GM19467 (cell line): ENCODE measurements at regions not wholly inside any gene's neighbourhood (a gene's known extent, or its start where the extent isn't known, plus 50 kb on each side); places are given as distances from the start of the nearest gene placed in this dataset.
"Not testable (repeated sequence)": the region's sequence is repeated elsewhere in the genome, so short reads cannot be mapped to it uniquely, and the experiment has no call there.

Experiments used
- ATAC-seq: cut with Tn5 transposase; IDR thresholded peaks from one replicate; pipeline ENCODE4 v1.9.1; 2021; ENCODE audit warnings: mild to moderate bottlenecking, moderate library complexity; ENCODE audit not compliant: unreplicated experiment

GRCh38 chr10:126722726-126723125 lies 52.2 kb upstream of the C10orf90 start:
- ATAC-seq, result no peak

DNA sequence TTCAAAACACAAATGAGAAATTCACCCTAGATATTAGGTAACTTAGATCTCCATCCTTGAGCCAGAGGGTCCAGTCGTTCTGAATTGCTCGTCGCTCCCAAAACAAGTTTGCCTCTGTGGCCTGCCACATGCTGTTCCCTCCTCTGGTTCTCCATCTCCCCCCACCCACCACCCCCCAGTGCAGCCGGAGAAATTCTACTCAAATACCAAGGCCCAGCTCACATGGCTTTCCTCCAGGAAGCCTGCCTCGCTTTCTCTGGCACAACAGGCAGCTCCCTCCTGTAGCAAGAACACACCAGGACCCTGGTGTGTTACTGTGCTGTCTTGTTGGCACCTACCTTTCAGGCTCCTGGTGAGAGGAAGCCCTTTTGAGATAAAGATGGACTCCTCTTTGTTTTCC lies 52.7 kb upstream of the C10orf90 start:
- no peak for ATAC-seq

DNA sequence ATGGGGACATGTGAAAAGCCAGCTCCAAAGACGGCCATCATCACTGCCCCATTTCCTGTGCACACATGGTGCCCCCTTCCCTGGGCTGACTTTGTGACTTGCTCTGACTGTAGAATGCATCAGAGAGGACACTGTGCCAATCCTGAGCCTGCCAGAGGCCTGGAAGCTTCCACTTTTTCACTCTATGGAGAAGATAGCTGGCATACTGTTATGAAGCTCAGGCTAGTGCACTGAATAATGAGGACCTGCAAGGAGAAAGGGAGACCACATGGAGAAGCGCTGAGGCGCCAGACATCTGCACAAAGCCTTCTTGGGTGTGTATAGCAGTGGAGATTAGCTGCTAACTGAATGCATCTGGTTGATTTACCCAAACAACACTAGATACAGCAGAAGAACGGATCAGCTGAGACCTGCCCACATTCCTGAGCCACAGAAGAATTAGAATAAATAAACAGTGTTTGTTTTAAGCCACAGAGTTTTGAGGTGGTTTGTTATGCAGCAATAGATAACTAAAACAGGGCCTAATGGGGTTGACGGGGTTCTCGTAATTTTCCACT lies 58.9 kb upstream of the C10orf90 start:
- no peak for ATAC-seq

- ATAC-seq, result no peak
Observed at GRCh38 chr10:126730856-126731609, 60.5 kb upstream of the C10orf90 start.

DNA sequence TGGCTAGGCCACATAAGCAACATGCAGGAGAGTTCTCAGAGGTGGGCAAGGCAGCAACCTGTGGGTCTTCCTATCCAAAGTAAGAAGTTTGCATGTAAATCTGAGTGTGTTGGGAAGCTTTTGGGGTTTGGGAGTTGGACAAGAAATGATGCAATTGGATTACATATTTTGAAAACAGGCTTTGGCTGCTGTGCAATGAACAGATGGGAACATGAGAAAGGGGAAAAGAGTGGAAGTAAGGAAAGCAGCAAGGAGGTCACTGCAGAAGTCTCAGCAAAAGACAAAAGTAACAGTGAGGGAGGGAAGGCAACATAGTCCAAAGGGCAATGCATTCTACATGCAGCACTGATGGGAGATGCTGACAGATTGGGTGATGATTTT lies 61.1 kb upstream of the C10orf90 start:
- no peak for ATAC-seq

- no peak for ATAC-seq
Observed at GRCh38 chr10:126732308-126732707, 61.8 kb upstream of the C10orf90 start.

DNA sequence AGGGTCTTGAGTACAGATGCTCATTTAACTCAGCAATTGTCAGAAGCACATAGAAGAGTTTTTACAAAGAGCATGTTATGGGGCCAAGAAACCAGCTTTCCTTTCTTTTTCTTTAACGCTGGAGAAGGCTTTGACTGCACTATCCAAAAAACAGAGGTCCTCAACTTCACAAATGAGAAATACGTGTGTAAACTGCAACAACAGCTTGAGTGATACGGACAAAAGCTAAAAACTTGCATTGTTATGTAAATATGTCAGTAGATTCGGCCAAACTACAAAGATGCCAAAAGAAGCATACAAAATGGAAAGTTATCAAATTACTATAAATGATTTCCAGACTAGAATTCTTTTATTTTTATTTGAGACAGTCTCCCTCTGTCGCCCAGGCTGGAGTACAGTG lies 62.4 kb upstream of the C10orf90 start:
- no peak for ATAC-seq

DNA sequence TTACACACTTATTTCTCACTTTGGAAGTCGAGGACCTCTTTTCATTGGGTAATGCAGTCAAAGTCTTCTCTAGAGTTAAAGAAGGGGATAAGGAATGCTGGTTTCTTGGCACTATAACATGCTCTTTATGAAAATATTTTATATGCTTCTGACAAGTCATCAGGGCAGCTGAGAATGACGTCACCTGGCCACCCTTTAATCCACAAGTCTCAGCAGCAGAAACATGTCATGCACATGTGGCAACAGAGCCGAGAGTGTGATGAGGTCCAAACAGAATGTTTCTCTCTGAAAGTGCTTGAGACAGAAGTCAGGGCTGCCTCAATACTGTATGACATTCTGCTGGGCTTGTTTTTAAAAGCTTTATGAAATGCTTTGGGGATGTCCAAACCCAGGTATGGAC lies 63.5 kb upstream of the C10orf90 start:
- ATAC-seq, result no peak

DNA sequence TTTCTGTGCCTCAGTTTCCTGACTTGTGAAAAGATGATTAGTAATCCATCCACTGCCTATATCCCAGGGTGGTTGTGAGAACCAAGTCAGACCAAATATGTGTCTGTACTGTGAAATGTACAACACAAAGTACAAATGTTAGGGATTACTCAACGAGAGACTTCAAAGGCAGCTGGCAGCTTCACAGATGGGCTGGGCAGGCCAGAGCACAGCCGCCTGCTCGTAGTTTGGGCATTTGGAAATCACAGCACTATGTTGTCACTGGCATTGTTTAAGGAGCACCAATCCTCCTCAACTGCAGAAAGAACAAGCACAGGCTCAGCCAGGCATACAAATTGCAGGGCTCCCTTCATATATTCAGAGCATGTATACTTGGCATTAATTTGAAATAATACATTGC lies 64.5 kb upstream of the C10orf90 start:
- no peak for ATAC-seq

DNA sequence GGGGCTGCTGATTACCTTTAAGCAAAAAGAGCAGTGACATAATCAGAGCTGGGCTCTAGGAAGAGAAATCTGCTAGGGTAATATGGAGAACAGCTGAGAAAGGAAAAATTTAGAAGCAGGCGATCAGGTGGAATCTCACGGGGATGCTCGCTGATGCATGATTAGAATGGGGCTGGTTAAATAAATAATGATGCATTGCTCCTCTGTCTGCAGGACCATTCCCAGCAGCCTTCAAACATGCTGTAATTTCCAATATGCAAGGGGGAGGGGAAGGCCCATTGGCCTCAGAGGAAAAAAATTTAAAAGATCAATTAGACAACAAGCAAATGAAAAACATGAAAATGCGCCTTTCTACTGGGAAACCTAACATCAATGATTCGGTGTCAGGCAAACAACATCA lies 65.6 kb upstream of the C10orf90 start:
- ATAC-seq, result no peak

DNA sequence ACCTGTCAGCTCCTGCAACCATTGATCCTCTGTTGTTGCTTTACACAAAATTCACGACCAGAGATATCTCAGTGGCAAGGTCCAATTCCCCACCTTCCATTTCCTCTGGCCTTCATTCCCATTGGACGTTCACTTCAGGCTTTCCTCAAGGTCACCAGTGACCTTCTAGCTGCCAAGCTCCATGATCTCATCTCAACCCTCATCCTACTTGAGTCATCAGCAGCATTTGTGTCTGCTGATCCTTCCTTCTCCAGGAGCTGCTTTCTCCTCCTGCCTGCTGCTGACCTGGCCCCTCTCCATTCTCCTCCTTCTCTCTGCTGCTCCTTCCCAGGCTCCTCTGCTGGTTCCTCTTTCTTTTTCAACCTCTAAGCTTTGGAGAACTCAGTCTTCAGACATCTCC lies 66.2 kb upstream of the C10orf90 start:
- ATAC-seq, result no peak

- no peak for ATAC-seq
Observed at GRCh38 chr10:126738001-126738400, 67.5 kb upstream of the C10orf90 start.

GRCh38 chr10:126744571-126744970 lies 74.1 kb upstream of the C10orf90 start:
- ATAC-seq, result no peak

- peak; percentile 80 for ATAC-seq
Observed at GRCh38 chr10:126749015-126749655, 78.6 kb upstream of the C10orf90 start.

DNA sequence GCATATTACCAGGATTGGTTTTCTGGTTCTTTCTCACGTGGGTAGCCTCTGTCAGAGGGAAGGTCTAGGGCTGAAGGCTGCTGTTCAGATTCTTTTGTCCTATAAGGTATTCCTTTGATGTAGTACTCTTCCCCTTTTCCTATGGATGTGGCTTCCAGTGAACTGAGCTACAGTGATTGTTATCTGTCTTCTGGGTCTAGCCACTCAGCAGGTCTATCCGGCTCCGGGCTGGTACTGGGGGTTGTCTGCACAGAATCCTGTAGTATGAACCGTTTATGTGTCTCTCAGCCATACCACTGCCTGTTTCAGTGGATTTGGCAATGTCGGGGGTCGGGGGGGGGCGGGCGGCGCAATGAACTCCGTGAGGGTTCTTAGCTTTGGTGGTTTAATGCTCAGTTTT lies 84.5 kb upstream of the C10orf90 start:
- ATAC-seq, result no peak

DNA sequence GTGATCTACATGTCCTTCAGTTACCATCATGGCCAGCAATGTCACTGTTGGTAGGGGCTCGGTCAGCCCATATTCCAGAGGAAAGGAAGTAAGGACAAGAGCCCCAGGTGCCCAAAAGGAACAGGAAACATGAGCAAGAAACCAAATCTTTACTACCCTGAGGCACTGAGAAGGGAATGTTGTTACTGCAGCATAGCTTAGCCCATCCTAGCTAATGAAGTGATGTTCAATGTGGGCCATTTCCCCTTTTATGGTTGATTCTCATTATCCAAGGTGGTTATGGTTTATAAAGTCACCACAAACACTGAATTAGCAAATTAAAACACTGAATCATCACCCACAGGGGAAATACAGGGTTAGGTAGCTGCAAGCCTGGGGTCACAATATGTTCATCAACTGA lies 88.4 kb upstream of the C10orf90 start:
- no peak for ATAC-seq

GRCh38 chr10:126759531-126759930 lies 89.0 kb upstream of the C10orf90 start:
- ATAC-seq, result no peak

- ATAC-seq, result not testable (repeated sequence)
Observed at GRCh38 chr10:126766646-126767045, 96.2 kb upstream of the C10orf90 start.

GRCh38 chr10:126770809-126771208 lies 100.3 kb upstream of the C10orf90 start:
- ATAC-seq, result no peak

- ATAC-seq, result no peak
Observed at GRCh38 chr10:126776168-126776567, 105.7 kb upstream of the C10orf90 start.

GRCh38 chr10:126777714-126778113 lies 107.2 kb upstream of the C10orf90 start:
- no peak for ATAC-seq

DNA sequence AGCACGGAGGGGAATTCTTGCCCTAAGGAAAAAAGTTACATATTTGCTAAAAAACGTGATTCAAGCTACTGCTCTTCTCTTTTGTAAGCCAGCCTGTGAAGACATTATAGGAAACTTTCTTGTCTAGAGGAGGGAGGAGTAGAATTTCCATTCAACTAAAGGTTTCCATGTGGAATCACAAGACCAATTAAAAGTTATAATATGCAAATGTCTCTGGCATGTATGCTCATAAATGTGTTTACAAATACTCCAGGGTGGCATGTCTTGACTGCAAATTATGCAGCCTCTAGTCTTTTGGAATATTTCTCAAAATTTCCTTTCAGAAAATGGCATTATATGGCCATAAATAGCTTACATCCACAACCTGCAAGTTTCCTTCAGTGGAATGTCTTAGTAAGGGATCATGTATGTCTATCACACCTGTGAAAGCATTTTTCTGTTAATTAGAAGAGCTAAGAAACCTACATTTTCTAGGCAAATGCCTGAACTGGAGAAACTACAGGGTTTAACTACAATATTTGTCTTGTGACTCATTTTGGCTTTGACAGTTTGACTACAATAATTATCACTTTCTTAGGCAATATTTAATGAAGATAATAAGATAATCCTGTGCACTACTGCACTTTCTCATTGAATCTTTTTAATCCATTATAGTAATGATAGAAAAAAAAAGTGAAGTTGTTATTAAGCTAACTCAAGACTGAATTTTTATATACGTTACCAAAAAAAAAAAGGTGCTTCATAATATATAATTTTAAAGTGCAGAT lies 111.1 kb upstream of the C10orf90 start:
- ATAC-seq, result no peak
